ENCODE measurements at regions not wholly inside any gene's neighbourhood (a gene's known extent, or its start where the extent isn't known, plus 50 kb on each side); places are given as distances from the start of the nearest gene placed in this dataset.

DNA sequence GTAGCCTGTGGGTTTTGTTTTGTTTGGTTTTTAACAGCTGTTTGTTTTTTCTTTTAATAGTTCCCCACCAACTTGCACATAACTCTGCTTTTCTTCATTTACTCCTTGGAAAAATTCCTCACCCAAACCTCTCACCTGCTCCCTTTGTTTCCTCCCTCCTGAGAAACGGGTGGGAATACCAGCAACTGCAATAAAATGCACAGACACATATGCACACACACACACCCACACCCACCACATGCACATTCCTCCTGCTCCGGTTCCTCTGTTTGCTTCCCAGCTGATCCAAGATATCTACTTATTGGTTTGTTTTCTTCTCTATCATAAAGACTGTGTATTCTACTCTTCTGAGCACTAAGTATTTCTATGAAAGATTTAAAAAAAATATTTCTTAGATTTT is 161.1 kb upstream of the EPHA7 start (continued):
- TF ChIP-seq POLR2AphosphoS5 (IDR thresholded peaks at IDR 0.05; ENCODE audit: low read depth, low read length): no peak
- TF ChIP-seq POLR2A (IDR thresholded peaks at IDR 0.05; ENCODE audit: borderline replicate concordance, extremely low read depth, insufficient read depth, insufficient read length): no peak

DNA sequence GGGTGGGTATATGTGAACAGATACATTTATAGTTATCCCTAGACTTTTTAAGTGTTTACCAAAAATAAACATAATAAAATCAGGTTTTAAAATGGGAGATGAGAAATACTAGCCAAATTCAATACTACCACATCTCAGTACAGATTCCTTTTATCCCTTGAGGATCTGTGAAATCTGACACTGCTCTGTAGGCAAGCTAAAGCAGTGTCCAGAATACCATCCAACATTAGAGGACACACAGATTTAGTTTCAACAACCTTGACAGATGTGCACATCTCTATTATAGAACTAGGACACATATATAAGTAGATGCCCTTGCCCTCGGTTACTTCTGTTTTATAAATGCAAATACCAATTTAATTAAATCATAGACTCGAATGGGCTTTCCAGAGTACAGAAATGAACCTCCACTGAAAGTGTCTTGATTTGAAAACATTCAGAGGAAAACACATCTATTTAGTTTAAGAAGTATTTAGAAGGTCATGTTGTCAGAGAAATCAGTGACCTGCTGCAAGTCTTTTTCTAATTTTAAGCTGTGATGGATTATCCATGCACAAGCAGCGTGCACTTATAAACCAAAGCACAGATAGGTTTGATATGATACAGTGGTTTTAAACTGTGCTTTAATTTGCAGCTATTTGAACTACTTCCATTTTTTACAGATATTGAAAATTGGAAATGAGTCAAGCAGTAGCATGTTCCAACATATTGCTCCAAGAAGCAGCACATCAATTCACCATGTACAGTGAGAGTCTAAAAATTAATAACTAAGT is 156.3 kb upstream of the EPHA7 start:
- no peaks in the 10 kb centered on the region for H3K4me1 ChIP-seq (ENCODE audit: control insufficient read depth in 1 of 2, insufficient read depth in 2 of 2, low read length in 2 of 2)
- H3K79me2 ChIP-seq (ENCODE audit: insufficient read depth, low read length): no peaks in the 10 kb centered on the region
- CTCF ChIA-PET: no interaction called here
- no peak overlapping the region for H3K4me2 ChIP-seq (ENCODE audit: low read length)
- H3K9me2 ChIP-seq (ENCODE audit: insufficient read depth): no peaks in the 10 kb centered on the region
- intact Hi-C loops (cut with micrococcal nuclease): no loop called here
- BruUV-seq (replicated peaks): no TSS peak
- H3K27ac ChIP-seq (ENCODE audit: low read depth, low read length): no peak overlapping the region
- POLR2A ChIA-PET: no interaction called here
- TF ChIP-seq YY1 (IDR thresholded peaks at IDR 0.05; ENCODE audit: extremely low read depth, insufficient replicate concordance, low read depth, low read length) (no peak), TCF7L2 (IDR thresholded peaks at IDR 0.05; ENCODE audit: borderline replicate concordance, extremely low read depth, insufficient read depth, insufficient read length) (no peak), ZFX (IDR thresholded peaks at IDR 0.05) (no peak), EGR1 (IDR thresholded peaks at IDR 0.05; ENCODE audit: low read depth) (no peak), EZH2phosphoT487 (IDR thresholded peaks at IDR 0.05; ENCODE audit: borderline replicate concordance) (no peak)
- TF ChIP-seq, protein P1, sequence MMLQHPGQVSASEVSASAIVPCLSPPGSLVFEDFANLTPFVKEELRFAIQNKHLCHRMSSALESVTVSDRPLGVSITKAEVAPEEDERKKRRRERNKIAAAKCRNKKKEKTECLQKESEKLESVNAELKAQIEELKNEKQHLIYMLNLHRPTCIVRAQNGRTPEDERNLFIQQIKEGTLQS (IDR thresholded peaks at IDR 0.05): no peak
- TF ChIP-seq, protein P2, sequence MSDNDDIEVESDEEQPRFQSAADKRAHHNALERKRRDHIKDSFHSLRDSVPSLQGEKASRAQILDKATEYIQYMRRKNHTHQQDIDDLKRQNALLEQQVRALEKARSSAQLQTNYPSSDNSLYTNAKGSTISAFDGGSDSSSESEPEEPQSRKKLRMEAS (IDR thresholded peaks at IDR 0.05): no peak
- H4K20me1 ChIP-seq (ENCODE audit: insufficient read depth): no peaks in the 10 kb centered on the region
- RAD21 ChIA-PET (ENCODE audit: low non-redundant PET in 1 of 2, low total read pairs in 2 of 2, uncharacterized antibody in 2 of 2, unreplicated experiment in 2 of 2): no interaction called here
- no peak overlapping the region for H3K9ac ChIP-seq (ENCODE audit: low read length)
- H2AFZ ChIP-seq (ENCODE audit: low read depth, low read length, poor library complexity, severe bottlenecking): no peak overlapping the region
- H3K4me3 ChIP-seq (replicated peaks in 1 of 2; ENCODE audit: low read depth in 1 of 2, low read length in 2 of 2): no peak overlapping the region
- H3K9me3 ChIP-seq (ENCODE audit: control insufficient read depth in 1 of 2, insufficient read depth in 1 of 2, low read depth in 1 of 2, low read length in 2 of 2): peaks cover 4 to 7% of the 10 kb centered on the region in 2 experiments; a peak in 2 of 4 replicates
- no peaks in the 10 kb centered on the region for H3K27me3 ChIP-seq (ENCODE audit: insufficient read depth, low read length)
- no peak for ATAC-seq
- no peaks in the 10 kb centered on the region for H3K36me3 ChIP-seq (ENCODE audit: control insufficient read depth in 1 of 2, insufficient read depth in 2 of 2, low read length in 2 of 2)
- no peak for DNase-seq (ENCODE audit: low read depth, low spot score)

All from HCT116 (cell line).